GM12865 (cell line): ENCODE measurements at regions not wholly inside any gene's neighbourhood (a gene's known extent, or its start where the extent isn't known, plus 50 kb on each side); places are given as distances from the start of the nearest gene placed in this dataset.

ENCODE experiments used
- DNase-seq: peaks from one replicate; pipeline ENCODE4 v3.0.0; 2010; ENCODE audit warnings: low read depth
- H3K4me3 ChIP-seq: 2 replicates; pipeline ENCODE4 v1.5.1; 2011; ENCODE audit warnings: mild to moderate bottlenecking, low read depth, low read length, control low read depth
- CTCF ChIP-seq: IDR thresholded peaks from 2 replicates; pipeline ENCODE4 v1.5.1; 2011; ENCODE audit warnings: low read length, control low read depth, low read depth, inconsistent platforms; ENCODE audit not compliant: insufficient read depth; ENCODE audit errors: missing control alignments

- TF ChIP-seq CTCF: no peak
- no peak for DNase-seq
- H3K4me3 ChIP-seq: no peak overlapping the region
These were observed 191.8 kb downstream of the FTCDNL1 start for GRCh38 chr2:199659207-199659606.

- peak; percentile 40 for DNase-seq
- no peak for TF ChIP-seq CTCF
- H3K4me3 ChIP-seq: no peak overlapping the region
These were observed 188.7 kb upstream of the SATB2 start for GRCh38 chr2:199646439-199646838.

GRCh38 chr2:199631129-199631528 is 173.4 kb upstream of the SATB2 start:
- DNase-seq: no peak
- no peak for TF ChIP-seq CTCF
- no peak overlapping the region for H3K4me3 ChIP-seq

GRCh38 chr2:199629301-199629700 is 171.6 kb upstream of the SATB2 start:
- TF ChIP-seq CTCF: no peak
- H3K4me3 ChIP-seq: no peak overlapping the region
- no peak for DNase-seq

- DNase-seq: no peak
- no peak overlapping the region for H3K4me3 ChIP-seq
- TF ChIP-seq CTCF: no peak
These were observed 169.7 kb upstream of the SATB2 start for GRCh38 chr2:199627417-199627816.

- no peak for DNase-seq
- H3K4me3 ChIP-seq: no peak overlapping the region
- TF ChIP-seq CTCF: no peak
These were observed 167.2 kb upstream of the SATB2 start for GRCh38 chr2:199624958-199625357.

GRCh38 chr2:199612509-199613130 is 154.9 kb upstream of the SATB2 start:
- TF ChIP-seq CTCF: no peak
- no peak overlapping the region for H3K4me3 ChIP-seq
- no peak for DNase-seq
